ENCODE measurements at regions not wholly inside any gene's neighbourhood (a gene's known extent, or its start where the extent isn't known, plus 50 kb on each side); places are given as distances from the start of the nearest gene placed in this dataset.

DNA sequence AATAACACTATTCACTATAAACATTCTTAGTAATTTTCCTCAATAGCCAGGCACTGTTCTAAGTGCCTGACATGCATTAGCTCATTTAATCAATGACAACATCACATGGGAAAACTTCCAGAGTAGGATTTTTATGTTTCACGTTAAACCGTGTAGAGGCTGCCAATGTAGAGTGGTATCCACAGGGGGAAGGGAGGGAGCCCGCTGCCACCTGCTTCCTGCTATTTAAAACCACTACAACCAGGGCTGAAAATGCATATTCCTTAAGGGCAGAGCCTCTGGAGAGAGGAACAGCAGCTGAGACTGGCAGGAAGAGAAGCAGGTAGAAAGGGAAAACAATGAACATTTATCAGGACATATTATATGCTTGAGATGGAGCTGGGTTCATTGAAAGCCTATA is 684.3 kb upstream of the AUTS2 start:
- TF ChIP-seq, protein P1, sequence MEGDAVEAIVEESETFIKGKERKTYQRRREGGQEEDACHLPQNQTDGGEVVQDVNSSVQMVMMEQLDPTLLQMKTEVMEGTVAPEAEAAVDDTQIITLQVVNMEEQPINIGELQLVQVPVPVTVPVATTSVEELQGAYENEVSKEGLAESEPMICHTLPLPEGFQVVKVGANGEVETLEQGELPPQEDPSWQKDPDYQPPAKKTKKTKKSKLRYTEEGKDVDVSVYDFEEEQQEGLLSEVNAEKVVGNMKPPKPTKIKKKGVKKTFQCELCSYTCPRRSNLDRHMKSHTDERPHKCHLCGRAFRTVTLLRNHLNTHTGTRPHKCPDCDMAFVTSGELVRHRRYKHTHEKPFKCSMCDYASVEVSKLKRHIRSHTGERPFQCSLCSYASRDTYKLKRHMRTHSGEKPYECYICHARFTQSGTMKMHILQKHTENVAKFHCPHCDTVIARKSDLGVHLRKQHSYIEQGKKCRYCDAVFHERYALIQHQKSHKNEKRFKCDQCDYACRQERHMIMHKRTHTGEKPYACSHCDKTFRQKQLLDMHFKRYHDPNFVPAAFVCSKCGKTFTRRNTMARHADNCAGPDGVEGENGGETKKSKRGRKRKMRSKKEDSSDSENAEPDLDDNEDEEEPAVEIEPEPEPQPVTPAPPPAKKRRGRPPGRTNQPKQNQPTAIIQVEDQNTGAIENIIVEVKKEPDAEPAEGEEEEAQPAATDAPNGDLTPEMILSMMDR (IDR thresholded peaks at IDR 0.05): no peak
- TF ChIP-seq POLR2A (IDR thresholded peaks at IDR 0.05) (no peak), POLR2AphosphoS5 (IDR thresholded peaks at IDR 0.05) (no peak)
